RPMI7951 (cell line): ENCODE measurements at regions not wholly inside any gene's neighbourhood (a gene's known extent, or its start where the extent isn't known, plus 50 kb on each side); places are given as distances from the start of the nearest gene placed in this dataset.
"Not testable (repeated sequence)": the region's sequence is repeated elsewhere in the genome, so short reads cannot be mapped to it uniquely, and the experiment has no call there.

Experiments
- DNase-seq: peaks from one replicate; pipeline ENCODE4 v3.0.0-alpha.2; 2012; ENCODE audit warnings: low read depth

DNA sequence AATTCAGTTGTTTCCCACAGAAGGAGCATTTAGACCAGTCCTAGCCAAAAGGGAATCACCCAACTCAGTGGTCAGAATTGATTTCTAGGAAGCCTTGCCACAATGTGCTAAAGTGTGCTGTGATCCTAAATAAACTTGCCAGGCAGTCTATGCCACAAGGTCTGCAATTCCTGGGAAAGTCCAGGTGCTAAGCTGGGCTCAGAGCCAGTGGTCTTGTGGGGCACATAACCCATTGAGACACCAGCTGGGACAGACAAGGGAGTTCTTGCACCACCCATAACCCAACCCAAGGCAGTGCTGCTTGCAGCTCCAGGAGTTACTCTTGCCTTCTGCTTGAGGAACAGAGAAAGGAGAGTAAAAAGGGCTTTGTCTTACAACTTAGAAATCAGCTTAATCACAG is 489.5 kb upstream of the SPRY2 start:
- no peak for DNase-seq

DNA sequence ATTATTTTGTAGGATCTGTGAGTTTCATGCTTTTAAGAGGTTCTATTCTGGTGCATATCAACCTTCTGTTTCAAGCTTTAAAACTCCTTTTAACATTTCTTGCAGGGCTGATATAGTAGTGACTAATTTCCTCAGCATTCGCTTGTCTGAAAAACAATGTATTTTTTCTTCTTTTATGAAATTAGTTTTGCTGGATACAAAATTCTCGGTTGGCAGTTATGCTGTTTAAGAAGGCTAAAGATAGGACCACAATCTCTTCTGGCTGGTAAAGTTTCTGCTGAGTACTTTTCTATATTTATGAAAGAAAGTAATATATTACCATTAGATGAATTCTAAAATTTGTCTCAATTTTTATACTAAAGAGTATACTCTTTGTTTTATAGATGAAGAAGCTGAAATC is 487.8 kb upstream of the SPRY2 start:
- no peak for DNase-seq

DNA sequence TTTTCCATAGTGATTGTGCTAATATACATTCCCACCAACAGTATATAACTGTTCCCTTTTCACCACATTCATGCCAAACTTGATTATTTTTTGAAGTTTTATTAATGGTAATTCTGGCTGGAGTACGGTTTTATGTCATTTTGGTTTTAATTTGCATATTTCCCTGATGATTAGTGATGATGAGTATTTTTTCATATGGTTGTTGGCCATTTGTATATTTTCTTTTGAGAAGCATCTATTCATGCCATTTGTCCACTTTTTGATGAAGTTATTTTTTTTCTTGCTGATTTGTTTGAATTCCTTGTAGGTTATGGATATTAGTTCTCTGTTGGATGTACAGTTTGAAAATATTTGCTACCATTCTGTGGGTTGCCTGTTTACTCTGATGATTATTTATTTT is 484.4 kb upstream of the SPRY2 start:
- no peak for DNase-seq

DNA sequence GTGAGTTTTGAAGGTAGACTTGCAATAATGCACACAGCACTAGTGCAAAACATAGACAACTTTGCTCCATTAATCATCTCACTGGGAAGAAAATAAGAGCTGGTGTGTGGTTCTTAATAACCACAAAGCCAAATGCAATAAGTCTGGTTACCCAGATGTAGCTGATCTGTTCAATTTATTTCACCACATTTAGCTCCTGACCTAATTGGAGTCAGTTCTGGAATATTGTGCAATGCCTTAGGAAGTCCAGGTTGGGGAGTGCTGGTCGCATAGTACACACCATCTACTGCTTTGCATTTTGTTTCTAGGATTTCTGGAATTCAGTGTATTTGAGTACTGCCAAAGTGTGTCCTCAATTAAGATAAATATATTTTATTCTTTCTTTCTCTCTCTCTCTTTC is 483.3 kb upstream of the SPRY2 start:
- no peak for DNase-seq

DNA sequence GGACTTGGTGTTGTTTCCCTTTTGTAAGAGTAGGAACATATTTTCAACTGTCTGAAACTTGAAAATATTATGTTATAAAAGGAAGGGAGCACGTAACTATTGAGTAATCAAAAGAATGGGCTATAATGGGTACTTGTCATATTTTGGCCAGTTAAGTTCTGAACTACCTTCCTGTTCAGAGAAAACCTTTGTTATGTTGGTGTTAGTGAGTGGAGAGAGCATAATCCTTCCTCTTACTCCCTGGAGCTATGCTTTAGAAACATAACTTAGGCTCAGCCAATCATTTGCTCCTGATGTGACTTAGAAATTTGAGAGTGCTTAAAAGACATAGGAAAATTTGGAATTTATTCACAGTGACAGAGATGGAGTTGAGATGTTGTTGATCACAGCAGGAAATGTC is 482.5 kb upstream of the SPRY2 start:
- DNase-seq: no peak

DNA sequence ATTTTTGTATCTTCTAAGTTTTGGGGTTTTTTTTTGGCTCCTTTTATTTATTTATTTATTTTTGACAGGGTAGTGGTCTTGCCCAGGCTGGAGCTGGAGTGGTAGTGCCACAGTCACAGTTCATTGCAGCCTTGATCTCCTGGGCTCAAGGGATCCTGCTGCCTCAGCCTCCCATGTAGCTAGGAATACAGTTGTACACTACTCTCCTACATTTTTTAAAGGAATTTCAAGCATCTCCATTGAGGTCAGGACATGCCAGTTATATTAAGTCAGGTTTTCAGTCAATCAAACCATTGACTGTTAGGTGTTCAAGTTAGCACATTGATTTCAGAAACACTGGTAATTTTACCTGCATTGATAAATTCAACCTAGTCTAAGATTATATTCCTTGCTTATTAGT is 480.5 kb upstream of the SPRY2 start:
- DNase-seq: no peak

DNA sequence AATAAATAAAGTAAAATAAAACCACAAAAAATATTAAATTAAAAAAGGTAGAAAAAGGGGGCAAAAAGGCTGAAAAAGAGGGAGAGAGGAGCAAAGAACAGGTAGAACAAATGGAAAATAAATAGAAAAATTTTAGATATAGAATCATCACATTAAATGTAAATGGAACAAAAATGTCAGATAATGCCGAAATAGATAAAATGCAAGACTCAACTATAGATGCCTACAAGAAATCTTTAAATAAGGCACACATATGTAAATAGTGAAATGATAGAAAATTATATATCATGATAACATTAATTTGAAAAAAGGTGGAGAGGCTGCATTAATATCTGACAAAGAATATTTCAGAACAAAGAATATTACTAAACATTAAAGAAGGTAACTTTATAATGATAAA is 477.1 kb upstream of the SPRY2 start:
- DNase-seq: no peak

DNA sequence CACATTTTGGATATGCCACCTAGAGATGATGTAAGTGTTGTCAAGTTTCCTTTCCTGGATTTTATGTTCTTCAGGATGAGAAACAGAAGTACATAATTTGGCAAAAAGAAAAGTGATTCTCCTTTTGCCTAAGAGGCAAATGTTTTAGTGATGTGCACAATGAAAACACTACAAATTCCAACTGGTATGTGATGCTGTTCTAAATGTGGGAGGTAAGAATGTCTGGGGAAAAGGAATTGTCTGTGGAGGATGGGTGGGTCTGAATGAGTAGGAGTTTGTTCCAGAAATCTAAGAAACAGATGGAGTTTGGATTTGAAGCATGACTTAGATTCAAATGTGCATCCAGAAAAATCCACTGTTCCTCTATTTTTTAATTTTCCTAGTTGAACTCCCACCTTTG is 473.6 kb upstream of the SPRY2 start:
- DNase-seq: no peak

DNA sequence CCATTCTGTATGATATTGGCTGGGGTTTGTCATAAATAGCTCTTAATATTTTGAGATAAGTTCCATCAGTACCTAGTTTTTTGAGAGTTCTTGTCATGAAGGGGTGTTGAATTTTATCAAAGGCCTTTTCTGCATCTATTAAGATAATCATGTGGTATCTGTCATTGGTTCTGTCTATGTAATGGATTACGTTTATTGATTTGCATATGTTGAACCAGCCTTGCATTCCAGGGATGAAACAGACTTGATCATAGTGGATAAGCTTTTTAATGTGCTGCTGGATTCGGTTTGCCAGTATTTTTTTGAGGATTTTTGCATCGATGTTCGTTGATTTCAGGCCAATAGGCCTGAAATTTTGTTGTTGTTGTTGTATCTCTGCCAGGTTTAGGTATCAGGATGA is 469.4 kb upstream of the SPRY2 start:
- DNase-seq: not testable (repeated sequence)

DNA sequence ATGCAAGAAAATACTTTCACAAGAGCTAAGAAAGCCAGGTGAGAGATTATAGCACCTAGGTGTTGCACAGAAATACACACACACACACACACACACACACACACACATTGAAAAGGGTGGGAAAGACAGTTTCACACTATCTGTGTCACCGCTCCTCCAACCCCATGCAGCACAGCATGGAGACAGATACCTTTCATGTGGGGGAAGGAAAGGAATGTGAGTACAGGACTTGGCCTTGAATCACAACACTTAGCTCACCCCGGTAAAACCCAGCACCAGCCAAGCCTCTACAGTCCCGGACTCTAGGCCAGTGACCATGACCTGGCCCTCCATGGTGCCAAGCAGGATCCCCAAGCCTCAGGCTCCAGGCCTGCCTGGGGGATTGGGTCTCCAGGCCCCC is 462.0 kb upstream of the SPRY2 start:
- no peak for DNase-seq

DNA sequence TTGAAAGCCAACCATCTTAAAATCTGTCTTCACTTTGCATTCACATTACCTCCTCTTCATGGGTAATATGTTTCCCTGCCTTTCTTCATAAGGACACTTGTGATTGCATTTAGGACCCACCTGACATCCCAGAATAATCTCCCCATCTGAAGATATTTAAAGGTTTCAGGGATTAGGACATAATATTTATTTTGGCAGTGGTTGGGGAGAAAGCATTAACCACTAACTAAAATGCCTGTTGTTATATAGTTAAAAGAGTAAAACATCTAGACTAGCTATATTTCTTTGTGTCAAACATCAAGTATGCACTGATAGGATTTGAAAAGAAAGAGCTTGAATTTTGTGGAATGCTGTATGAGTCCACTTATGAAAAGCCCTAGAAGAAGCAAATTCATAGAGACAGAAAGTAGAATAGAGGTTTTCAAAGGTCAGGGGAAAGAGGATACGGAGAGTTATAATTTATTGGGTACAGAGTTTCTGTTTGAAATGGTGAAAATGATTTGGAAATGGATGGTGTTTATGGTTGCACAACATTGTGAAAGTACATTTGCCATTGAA is 457.7 kb upstream of the SPRY2 start:
- DNase-seq: no peak

DNA sequence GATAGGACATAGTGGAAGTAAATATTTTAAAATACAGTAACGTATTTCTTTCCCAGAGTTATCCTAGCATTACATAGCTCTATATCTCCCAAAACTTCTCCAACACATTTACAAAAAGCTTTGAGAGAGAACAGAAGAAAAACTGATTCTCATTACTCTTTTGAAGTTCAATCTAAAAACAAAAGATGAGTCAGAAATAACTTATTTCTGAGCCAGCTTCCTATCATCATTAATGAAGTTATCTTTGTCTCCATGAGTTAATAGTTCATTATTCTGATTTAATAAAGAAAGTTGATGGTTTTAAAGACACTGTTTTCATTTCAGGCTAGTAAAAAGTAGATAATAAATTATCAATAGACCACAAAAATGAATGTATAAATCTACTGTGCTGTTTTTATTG is 446.7 kb upstream of the SPRY2 start:
- no peak for DNase-seq

DNA sequence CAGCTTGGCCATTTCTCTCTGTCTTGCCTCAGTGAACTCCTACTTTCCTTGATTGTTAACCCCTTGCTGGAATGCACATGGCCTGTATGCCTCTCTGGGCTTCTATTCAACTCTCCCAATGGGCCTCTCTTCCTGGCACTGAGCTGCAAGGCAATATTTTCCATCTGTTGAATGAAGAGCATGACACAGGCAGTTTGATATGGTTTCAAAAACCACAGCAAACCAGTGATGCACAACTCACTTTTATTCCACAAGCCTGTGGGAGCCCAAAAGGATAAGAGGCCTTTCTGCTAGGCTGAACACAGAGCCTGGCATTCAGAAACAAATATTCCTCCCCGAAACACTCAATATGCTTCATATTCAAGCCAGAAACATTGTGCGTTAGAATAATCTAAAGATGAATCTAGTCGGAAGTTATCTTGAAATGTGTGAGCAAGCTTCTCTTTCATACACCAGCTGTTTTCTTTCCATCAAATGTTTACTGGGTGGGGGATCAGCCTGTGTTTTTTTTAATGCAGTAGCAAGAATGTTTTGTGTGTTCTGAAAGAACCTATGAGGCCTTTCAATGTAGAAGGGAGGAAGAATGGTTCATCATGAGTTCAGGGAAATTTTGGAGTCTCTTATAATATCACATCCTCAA is 443.1 kb upstream of the SPRY2 start:
- DNase-seq: peak; percentile 45

DNA sequence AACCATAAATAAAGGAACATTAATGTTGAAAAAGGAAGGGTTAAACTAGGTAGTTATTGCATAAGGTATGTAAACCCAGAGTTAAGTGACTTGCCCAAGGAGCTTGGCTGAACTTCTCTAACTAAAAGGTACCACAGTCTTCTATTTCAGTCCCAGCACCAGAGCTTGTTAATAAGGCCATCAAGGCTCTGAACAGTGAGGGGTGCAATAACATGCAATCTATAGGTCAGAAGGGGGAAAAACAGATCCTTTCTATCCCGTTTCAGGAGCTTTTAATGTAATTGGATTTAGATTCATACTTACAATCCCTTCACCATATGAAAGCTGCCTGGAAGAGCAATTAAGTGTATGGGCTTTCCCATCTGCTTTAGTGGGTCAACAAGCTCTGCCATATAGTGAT is 441.5 kb upstream of the SPRY2 start:
- DNase-seq: no peak

DNA sequence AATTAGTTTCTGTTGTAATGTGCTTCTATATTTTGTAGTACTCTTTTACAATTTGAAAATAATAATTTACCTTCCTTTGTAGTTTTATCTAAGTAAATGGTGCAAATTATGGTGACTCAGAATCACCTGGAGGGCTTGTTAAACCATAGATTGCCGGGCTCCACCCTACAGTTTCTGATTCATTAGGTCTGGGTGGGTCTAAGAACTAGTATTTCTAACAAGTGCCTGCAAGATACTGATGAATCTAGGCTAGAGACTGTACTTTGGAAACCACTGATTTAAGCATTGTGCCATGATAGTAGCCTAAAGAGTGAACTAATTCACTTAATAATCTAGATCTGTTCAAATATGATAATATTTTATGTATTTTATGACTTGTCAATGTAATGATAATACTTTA is 437.4 kb upstream of the SPRY2 start:
- DNase-seq: no peak

DNA sequence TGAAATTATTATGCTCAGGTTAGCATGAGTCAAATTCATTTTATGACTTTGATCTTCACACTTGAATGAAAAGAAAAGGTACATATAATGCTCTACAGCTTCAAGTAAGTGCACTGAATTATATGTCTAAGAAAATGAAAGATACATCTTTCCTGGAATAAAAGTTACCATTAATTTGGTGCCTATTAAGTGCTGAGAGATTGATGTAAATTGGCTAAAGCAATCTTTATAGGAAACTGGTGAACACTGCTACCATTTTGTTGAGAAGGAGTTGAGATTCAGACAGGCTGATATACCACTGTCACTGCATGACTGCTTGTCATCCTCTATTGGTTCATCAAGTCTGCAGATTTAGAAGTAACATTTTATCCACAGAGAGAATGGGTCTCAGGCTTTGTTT is 416.8 kb upstream of the SPRY2 start:
- no peak for DNase-seq

DNA sequence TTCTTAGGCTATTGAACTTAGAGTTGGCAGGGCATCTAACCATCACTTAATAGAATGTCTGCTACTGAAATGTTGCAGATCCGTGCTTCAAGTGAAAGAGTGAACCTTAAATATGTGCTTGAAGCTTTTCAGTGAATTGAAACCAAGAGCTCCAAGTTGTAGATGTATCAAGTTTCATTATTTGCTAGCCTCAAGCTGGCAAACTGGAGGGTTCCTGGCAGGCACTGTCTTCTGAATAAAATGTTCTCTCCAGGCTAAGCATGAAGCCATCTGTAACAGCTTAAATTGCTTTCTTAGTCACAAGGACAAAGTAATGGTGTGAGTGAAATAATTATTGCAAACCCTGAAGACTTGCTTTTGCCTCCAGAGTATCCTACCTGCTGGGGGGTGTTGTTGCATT is 415.0 kb upstream of the SPRY2 start:
- no peak for DNase-seq

DNA sequence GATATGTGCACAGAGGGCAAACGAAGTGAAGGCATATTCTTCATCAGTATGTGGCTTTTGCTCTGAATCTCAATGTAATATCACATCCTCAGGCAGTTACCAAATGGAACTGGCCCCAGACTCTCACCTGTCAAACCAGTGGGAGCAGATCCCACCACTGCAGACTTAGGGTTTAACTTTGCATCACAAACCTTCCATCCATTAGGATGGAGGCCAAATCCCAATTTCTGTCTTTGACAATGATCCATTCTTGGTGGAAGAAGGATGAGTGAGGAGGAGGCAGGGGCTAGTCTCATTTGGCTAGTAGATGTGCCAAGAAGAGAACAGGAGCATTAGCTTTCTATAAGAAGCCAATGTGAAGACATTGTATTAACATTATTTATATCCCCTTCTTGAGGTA is 413.5 kb upstream of the SPRY2 start:
- DNase-seq: no peak

DNA sequence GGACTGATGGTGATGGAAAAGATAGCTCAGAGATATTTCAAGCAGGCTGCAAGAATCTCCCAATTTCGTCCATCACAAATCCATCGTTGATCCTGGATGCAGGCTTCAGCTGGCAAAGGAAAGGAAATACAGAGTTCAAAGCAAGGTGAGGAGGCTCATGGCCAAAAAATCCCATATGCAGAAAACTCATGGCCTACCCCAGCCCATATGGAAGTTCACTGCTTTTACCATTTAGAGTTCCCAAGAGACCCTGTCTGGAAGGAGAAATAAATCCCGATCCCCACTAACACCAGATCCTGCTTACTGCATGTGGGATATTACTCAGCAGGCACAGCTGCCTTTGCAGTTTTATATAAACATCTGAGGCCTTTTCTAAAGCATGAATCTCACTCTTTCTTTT is 412.9 kb upstream of the SPRY2 start:
- no peak for DNase-seq

DNA sequence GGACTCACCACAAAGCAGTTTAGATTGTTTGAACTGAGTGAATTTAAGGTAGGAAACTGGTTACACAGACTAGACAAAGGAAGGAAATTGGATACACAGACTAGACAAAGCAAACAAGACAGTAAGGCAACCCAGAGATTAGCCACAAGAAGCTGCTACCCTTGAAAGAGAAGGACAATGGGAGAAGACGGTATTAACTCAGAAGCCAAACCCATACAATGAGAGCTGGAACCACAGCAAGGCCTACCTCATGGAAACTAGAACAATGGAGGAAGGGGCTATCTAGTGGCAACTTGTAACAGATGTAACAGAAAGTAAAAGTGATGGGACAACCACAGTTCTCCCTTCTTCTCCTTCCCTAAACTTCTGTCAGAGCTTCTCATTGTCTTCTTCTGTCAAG is 410.9 kb upstream of the SPRY2 start:
- DNase-seq: no peak

DNA sequence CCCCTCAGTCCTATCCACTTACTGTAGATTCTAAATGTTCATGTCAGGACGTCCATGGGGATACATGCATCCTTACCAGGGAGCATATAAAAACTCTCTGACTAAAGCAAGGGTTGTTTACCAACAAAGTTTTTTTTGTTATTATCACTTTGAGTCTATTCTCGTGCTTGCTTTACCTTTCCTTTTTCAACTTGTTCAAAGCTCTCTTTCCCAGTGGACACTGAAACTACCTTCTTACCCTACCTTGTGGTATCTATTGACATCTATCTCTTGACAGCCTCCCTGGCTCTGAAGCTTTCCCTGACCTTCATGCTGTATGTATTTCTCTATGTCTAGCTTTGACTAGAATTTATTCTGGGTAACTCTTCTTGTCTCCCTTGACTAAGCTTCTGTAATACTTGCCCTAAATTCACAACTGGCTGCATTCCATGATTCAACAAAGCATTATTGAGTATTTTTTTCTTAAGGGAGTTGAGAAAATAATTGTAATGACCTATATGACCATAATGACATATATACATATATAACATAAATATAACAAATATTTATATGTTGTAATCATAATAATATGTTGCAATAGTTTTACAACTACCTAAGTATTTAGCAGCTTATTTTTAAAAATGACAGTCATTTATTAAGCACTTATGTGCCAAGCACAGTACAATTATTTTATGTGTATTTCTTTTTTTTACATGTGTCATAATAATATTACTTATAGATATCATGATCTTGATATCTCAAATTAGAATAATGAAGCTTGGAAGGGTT is 403.4 kb upstream of the SPRY2 start:
- no peak for DNase-seq

DNA sequence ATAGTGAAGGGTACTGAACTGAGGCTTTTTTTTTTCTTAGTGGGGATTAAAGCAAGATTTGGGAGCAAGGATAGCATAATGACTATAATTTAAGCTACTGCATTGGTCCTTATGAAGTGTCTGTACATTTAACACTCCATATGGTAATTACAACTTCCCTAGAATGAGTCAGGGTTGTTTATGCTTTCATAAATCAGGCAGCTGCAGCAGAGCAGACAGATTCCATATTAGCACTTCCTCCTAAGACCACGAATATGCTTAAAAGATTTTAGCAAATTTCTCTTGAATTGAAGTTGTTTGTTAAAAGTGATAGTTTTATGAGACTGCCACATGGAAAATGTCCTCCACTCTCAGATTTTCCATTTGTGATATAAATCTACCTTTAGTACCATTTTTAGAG is 401.1 kb upstream of the SPRY2 start:
- no peak for DNase-seq

DNA sequence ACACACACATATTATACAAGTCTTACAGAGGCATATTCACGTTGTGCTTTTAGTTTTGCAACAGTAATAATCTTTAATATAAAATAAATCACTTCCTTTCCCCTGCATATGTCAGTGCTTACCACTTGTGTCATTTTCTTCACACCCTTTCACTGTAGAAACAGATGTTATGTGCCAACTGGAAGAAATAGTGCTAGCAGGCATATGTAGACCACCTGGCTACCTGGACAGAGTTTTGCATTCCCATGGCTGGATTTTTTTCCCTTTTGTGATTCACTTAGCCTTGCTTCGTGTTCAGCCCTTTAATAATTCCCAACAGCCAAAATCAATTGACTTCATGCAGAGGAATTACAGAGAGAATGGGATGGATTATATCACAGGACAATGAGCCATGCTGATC is 399.1 kb upstream of the SPRY2 start:
- no peak for DNase-seq

DNA sequence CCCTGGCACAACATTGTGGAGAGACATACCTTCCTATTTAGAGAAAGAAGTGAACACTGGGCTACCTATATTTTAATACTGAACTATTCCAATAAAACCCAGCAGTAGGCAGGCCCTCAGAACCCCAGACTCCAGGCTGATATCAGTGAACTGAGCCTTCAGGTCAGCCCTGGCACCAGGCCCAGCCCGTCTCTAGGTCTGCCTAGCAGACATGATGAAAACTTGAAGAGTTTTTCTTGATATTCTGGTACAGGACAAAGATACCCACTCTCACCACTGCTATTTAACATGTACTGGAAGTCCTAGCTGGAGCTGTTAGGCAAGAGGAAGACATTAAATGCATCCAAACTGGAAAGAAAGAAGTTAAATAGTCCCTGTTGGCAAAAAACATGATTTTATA is 396.6 kb upstream of the SPRY2 start:
- no peak for DNase-seq
